ENCODE measurements at regions not wholly inside any gene's neighbourhood (a gene's known extent, or its start where the extent isn't known, plus 50 kb on each side); places are given as distances from the start of the nearest gene placed in this dataset.

GRCh38 chr14:71228711-71229110 lies 321.5 kb downstream of the PCNX1 start:
- Histone ChIP-seq H3K4me3 (no peak overlapping the region), H3K4me1 (no peaks in the 10 kb centered on the region), H3K9me3 (no peaks in the 10 kb centered on the region), H3K9ac (ENCODE audit: low read depth in 2 of 2, low read length in 2 of 2) (no peak overlapping the region), H3K27ac (no peak overlapping the region), H3K27me3 (no peaks in the 10 kb centered on the region), H3K36me3 (no peaks in the 10 kb centered on the region)
- TF ChIP-seq, protein P1, sequence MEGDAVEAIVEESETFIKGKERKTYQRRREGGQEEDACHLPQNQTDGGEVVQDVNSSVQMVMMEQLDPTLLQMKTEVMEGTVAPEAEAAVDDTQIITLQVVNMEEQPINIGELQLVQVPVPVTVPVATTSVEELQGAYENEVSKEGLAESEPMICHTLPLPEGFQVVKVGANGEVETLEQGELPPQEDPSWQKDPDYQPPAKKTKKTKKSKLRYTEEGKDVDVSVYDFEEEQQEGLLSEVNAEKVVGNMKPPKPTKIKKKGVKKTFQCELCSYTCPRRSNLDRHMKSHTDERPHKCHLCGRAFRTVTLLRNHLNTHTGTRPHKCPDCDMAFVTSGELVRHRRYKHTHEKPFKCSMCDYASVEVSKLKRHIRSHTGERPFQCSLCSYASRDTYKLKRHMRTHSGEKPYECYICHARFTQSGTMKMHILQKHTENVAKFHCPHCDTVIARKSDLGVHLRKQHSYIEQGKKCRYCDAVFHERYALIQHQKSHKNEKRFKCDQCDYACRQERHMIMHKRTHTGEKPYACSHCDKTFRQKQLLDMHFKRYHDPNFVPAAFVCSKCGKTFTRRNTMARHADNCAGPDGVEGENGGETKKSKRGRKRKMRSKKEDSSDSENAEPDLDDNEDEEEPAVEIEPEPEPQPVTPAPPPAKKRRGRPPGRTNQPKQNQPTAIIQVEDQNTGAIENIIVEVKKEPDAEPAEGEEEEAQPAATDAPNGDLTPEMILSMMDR (IDR thresholded peaks at IDR 0.05) = no peak
- intact Hi-C loops (cut with DNase I) = no loop called here
- no peak for DNase-seq

- no peak overlapping the region for H3K9ac ChIP-seq (ENCODE audit: low read depth in 2 of 2, low read length in 2 of 2)
- intact Hi-C loops (cut with DNase I) = no loop called here
- no peak overlapping the region for H3K27ac ChIP-seq
- no peak for DNase-seq
- no peak overlapping the region for H3K4me3 ChIP-seq
- H3K4me1 ChIP-seq = no peaks in the 10 kb centered on the region
- no peaks in the 10 kb centered on the region for H3K36me3 ChIP-seq
- TF ChIP-seq, protein P1 (IDR thresholded peaks at IDR 0.05) = no peak
- no peaks in the 10 kb centered on the region for H3K9me3 ChIP-seq
- no peaks in the 10 kb centered on the region for H3K27me3 ChIP-seq
These were observed 322.6 kb downstream of the PCNX1 start for GRCh38 chr14:71229875-71230274.

- Histone ChIP-seq H3K9me3 (no peaks in the 10 kb centered on the region), H3K36me3 (no peaks in the 10 kb centered on the region), H3K27me3 (no peaks in the 10 kb centered on the region), H3K4me1 (no peaks in the 10 kb centered on the region), H3K27ac (no peak overlapping the region), H3K9ac (ENCODE audit: low read depth in 2 of 2, low read length in 2 of 2) (no peak overlapping the region), H3K4me3 (no peak overlapping the region)
- TF ChIP-seq, protein P1 (IDR thresholded peaks at IDR 0.05) = no peak
- DNase-seq = no peak
- intact Hi-C loops (cut with DNase I) = no loop called here
These were observed 323.6 kb downstream of the PCNX1 start for GRCh38 chr14:71230897-71231296.

GRCh38 chr14:71231521-71232393 lies 324.5 kb downstream of the PCNX1 start:
- Histone ChIP-seq H3K9ac (ENCODE audit: low read depth in 2 of 2, low read length in 2 of 2) (no peak overlapping the region), H3K27ac (no peak overlapping the region), H3K4me1 (no peaks in the 10 kb centered on the region), H3K36me3 (no peaks in the 10 kb centered on the region), H3K9me3 (no peaks in the 10 kb centered on the region), H3K27me3 (no peaks in the 10 kb centered on the region), H3K4me3 (no peak overlapping the region)
- intact Hi-C loops (cut with DNase I) = no loop called here
- no peak for DNase-seq
- TF ChIP-seq, protein P1 (IDR thresholded peaks at IDR 0.05) = no peak

- TF ChIP-seq, protein P1 (IDR thresholded peaks at IDR 0.05) = no peak
- DNase-seq = no peak
- Histone ChIP-seq H3K36me3 (no peaks in the 10 kb centered on the region), H3K9ac (ENCODE audit: low read depth in 2 of 2, low read length in 2 of 2) (no peak overlapping the region), H3K9me3 (no peaks in the 10 kb centered on the region), H3K27ac (no peak overlapping the region), H3K4me1 (no peaks in the 10 kb centered on the region), H3K27me3 (no peaks in the 10 kb centered on the region), H3K4me3 (no peak overlapping the region)
- intact Hi-C loops (cut with DNase I) = no loop called here
These were observed 325.2 kb downstream of the PCNX1 start for GRCh38 chr14:71232506-71232905.

All from colonic mucosa (tissue), 4 donors.